Pancreas (tissue), 10 donors: ENCODE measurements at regions not wholly inside any gene's neighbourhood (a gene's known extent, or its start where the extent isn't known, plus 50 kb on each side); places are given as distances from the start of the nearest gene placed in this dataset.

Source experiments
- ATAC-seq, 4 donors: fragments of 200-7000 bp; cut with Tn5 transposase; one replicate each; pipeline versions ENCODE4 v1.8.0 to v1.9.1; 2020; ENCODE audit warnings: mild to moderate bottlenecking in 4 of 4, moderate library complexity in 4 of 4
- DNase-seq, 6 donors: peaks; one replicate each; pipeline ENCODE4 v3.0.0-alpha.2; 2020
- FAIRE-seq: peaks from 2 replicates; lab custom pipeline; 2012; peaks lifted over from hg19 to GRCh38; lab: Jason Lieb, UNC
- H3K27ac ChIP-seq, 4 donors: fragments of 200-600 bp; sonication (generic); 1 replicate in 3 of 4; 2 replicates in 1 of 4; pipeline versions ENCODE4 v1.5.0 to v1.8.0; 2020
- H3K27me3 ChIP-seq, 4 donors: fragments of 200-600 bp; one replicate each; pipeline ENCODE4 v1.8.0; 2021
- H3K36me3 ChIP-seq, 3 donors: fragments of 200-600 bp; sonication (generic) in 1 of 3; one replicate each; pipeline versions ENCODE4 v1.5.0 to v1.8.0; 2020 to 2021
- H3K4me1 ChIP-seq, 3 donors: fragments of 200-600 bp; one replicate each; pipeline ENCODE4 v1.8.0; 2021
- H3K4me3 ChIP-seq, 4 donors: fragments of 200-600 bp; sonication (generic) in 2 of 4; one replicate each; pipeline versions ENCODE4 v1.5.0 to v1.8.0; 2020 to 2021
- H3K9me3 ChIP-seq, 4 donors: fragments of 200-600 bp; one replicate each; pipeline ENCODE4 v1.8.0; 2021
- CTCF ChIP-seq, 4 donors: fragments of 200-600 bp; sonication (generic) in 3 of 4; IDR thresholded peaks; one replicate each; pipeline versions ENCODE4 v1.5.0 to v1.8.0; 2021; ENCODE audit warnings: antibody characterized with exemption in 4 of 4
- WGBS, 2 donors: extraction: QIAGEN DNeasy Blood & Tissue Kit; methylation state at CpG; one replicate each; pipeline ENCODE4 v1.1.7; 2013; 5-methylcytosine and 5-hydroxymethylcytosine counted together
- intact Hi-C, 3 donors: fragments of 100-400 bp; cut with DNase I; formaldehyde crosslinking; loops; one replicate each; pipeline versions ENCODE4 v1.11.1 to v1.14.2; 2022
- donor health status: healthy with polysubstance abuse.
- donor health status: DM: no; HTN: no; CAD: no; lungs with moderate emphysema.
- donor health status: DM: no; HTN: no; CAD: no.
- donor health status: control.
- donor health status: control.
- donor health status: Bipolar disorder and iron deficiency.
- donor health status: DM: yes; HTN: yes; CAD: no.
- donor health status: DM: no; HTN: no; CAD: no.
- donor health status: DM: no; HTN: no; CAD: no.
- donor health status: DM: yes; HTN: yes; CAD: no.

- no peak for TF ChIP-seq CTCF (IDR thresholded peaks at IDR 0.05)
- Histone ChIP-seq H3K27ac (no peak overlapping the region), H3K36me3 (no peaks in the 10 kb centered on the region), H3K4me1 (peaks cover 0 to 3% (median 0%) of the 10 kb centered on the region in 3 donors), H3K27me3 (peaks cover 0 to 3% (median 0%) of the 10 kb centered on the region in 4 donors), H3K4me3 (no peak overlapping the region), H3K9me3 (no peaks in the 10 kb centered on the region)
- FAIRE-seq, result no peak
- no peak for DNase-seq
- 15 to 18% methylated on average over 2 of the region's 2 CpGs for WGBS, 2 donors
- ATAC-seq, result no peak
- intact Hi-C loops, result no loop called here
These were observed 391.4 kb upstream of the RARB start for GRCh38 chr3:25036633-25037032.

DNA sequence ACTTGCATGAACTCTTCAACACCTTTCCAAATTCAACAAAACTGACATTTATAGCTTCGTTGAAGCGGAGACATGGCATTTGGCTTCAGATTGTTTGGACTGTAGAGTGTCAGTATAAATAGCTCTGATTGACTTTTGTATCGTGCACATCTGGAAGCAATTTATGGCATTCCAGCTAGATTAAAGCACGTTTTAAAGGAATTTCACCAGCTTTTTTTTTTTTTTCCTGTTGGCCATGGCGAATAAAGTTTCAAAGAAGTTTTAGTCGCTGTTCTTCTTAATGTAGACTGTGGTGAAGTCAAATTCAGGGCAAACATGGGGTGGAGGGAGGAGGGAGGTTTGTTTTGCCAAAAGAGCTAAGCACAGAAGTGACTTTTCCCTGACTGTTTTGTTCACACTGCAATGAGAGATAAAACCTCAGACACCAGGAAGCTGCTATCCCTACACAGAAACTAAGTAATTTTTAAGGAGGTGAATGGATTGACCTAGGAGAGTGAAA lies 391.0 kb upstream of the RARB start:
- no peak overlapping the region for H3K27ac ChIP-seq
- peaks cover 0 to 3% (median 0%) of the 10 kb centered on the region in 4 donors for H3K27me3 ChIP-seq
- no peak for FAIRE-seq
- intact Hi-C loops, result no loop called here
- no peak for TF ChIP-seq CTCF (IDR thresholded peaks at IDR 0.05)
- H3K4me3 ChIP-seq, result no peak overlapping the region
- no peaks in the 10 kb centered on the region for H3K9me3 ChIP-seq
- peaks cover 0 to 3% (median 0%) of the 10 kb centered on the region in 3 donors for H3K4me1 ChIP-seq
- H3K36me3 ChIP-seq, result no peaks in the 10 kb centered on the region
- ATAC-seq, result peak in 1 of 4 donors; percentile 15
- WGBS, 2 donors, result 9 to 14% methylated on average over 6 of the region's 6 CpGs
- no peak for DNase-seq

DNA sequence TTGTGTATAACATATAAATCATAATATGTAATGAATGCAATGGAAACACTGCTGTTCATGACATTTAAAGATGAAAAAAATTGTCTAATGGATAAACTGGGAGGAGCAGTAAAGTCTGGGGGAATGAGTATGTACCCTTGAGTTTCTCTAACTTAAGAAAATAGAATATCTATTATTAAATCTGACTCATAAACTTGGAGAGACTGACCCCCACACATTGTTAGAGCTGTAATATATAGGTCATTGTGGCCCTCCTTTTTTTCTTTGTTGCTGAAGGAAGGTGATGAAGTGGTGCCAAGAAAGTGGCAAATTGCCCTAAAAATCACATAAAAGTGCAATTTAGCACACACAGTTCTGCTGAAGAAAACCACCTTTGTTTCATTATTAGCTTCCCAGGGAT lies 389.8 kb upstream of the RARB start:
- no peak overlapping the region for H3K27ac ChIP-seq
- H3K36me3 ChIP-seq, result no peaks in the 10 kb centered on the region
- TF ChIP-seq CTCF (IDR thresholded peaks at IDR 0.05), result no peak
- intact Hi-C loops, result no loop called here
- H3K9me3 ChIP-seq, result no peaks in the 10 kb centered on the region
- peaks cover 0 to 3% (median 0%) of the 10 kb centered on the region in 3 donors for H3K4me1 ChIP-seq
- no peak for FAIRE-seq
- no peaks in the 10 kb centered on the region for H3K27me3 ChIP-seq
- DNase-seq, result no peak
- ATAC-seq, result no peak
- no peak overlapping the region for H3K4me3 ChIP-seq

DNA sequence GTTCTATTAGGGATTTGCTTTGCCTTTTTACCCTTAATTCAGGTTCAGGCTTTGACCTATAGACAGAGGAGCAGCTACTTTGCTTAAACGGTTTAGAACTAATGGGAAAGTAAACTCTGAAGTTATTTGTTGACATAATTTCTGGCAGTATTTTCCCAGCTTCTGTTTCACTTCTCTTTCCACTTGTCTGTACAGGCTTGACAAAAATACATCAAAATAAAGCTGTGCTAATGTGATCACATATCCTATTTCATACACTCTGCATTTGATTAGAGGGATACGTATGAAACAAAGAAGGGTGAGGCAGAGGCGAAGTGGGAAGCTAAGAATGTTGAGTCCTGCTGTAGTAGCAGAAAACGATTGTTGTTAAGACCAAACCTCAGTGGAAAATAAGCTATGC lies 389.1 kb upstream of the RARB start:
- no peak for TF ChIP-seq CTCF (IDR thresholded peaks at IDR 0.05)
- no peak overlapping the region for H3K27ac ChIP-seq
- ATAC-seq (no peak), FAIRE-seq (no peak), DNase-seq (no peak)
- H3K9me3 ChIP-seq, result no peaks in the 10 kb centered on the region
- no peaks in the 10 kb centered on the region for H3K27me3 ChIP-seq
- WGBS, 2 donors, result 32 to 42% methylated on average over 4 of the region's 4 CpGs
- H3K4me1 ChIP-seq, result peaks cover 0 to 3% (median 0%) of the 10 kb centered on the region in 3 donors
- no peaks in the 10 kb centered on the region for H3K36me3 ChIP-seq
- intact Hi-C loops, result no loop called here
- H3K4me3 ChIP-seq, result no peak overlapping the region

- TF ChIP-seq CTCF (IDR thresholded peaks at IDR 0.05), result no peak
- no peak for ATAC-seq
- 52 to 64% methylated on average over 3 of the region's 3 CpGs for WGBS, 2 donors
- Histone ChIP-seq H3K27ac (no peak overlapping the region), H3K4me3 (no peak overlapping the region), H3K4me1 (peaks cover 0 to 3% (median 0%) of the 10 kb centered on the region in 3 donors), H3K36me3 (no peaks in the 10 kb centered on the region), H3K27me3 (no peaks in the 10 kb centered on the region), H3K9me3 (no peaks in the 10 kb centered on the region)
- no peak for FAIRE-seq
- intact Hi-C loops, result no loop called here
- no peak for DNase-seq
These were observed 387.3 kb upstream of the RARB start for GRCh38 chr3:25040748-25041147.
